ENCODE measurements at regions not wholly inside any gene's neighbourhood (a gene's known extent, or its start where the extent isn't known, plus 50 kb on each side); places are given as distances from the start of the nearest gene placed in this dataset.
"Not testable (repeated sequence)": the region's sequence is repeated elsewhere in the genome, so short reads cannot be mapped to it uniquely, and the experiment has no call there.

DNA sequence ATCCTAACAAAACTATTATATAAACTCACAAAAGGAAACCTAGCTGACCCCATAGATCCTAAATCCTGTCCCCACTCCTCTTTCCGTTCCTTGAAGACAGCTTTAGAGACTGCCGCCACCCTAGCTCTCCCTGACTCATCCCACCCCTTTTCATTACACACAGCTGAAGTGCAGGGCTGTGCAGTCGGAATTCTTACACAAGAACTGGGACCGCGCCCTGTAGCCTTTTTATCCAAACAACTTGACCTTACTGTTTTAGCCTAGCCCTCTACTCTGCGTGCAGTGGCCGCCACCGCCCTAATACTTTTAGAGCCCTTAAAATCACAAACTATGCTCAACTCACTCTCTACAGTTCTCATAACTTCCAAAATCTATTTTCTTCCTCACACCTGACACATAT, 264.0 kb downstream of the SMARCA2 start:
- not testable (repeated sequence) for H3K36me3 ChIP-seq (ENCODE audit: control insufficient read depth, insufficient read depth, low read length); H3K27me3 ChIP-seq (ENCODE audit: control insufficient read depth, insufficient read depth, low read length); H3K4me1 ChIP-seq (ENCODE audit: control insufficient read depth, insufficient read depth, low read length); H3K27ac ChIP-seq (ENCODE audit: low read length); H3K9me3 ChIP-seq (ENCODE audit: control insufficient read depth, low read depth, low read length); DNase-seq; H3K4me3 ChIP-seq (ENCODE audit: low read length)
- 80% methylated on average over 1 of the region's 8 CpGs for whole genome bisulfite sequencing (ENCODE audit: insufficient coverage, low lambda C conversion rate)

- no peak overlapping the region for H3K27ac ChIP-seq (ENCODE audit: low read length)
- H3K27me3 ChIP-seq (ENCODE audit: control insufficient read depth, insufficient read depth, low read length) = no peaks in the 10 kb centered on the region
- WGBS (ENCODE audit: insufficient coverage, low lambda C conversion rate) = 18% methylated on average over 2 of the region's 13 CpGs
- no peaks in the 10 kb centered on the region for H3K4me1 ChIP-seq (ENCODE audit: control insufficient read depth, insufficient read depth, low read length)
- no peak for DNase-seq
- H3K4me3 ChIP-seq (ENCODE audit: low read length) = no peak overlapping the region
- H3K36me3 ChIP-seq (ENCODE audit: control insufficient read depth, insufficient read depth, low read length) = no peaks in the 10 kb centered on the region
- no peaks in the 10 kb centered on the region for H3K9me3 ChIP-seq (ENCODE audit: control insufficient read depth, low read depth, low read length)
Measured at GRCh38 chr9:2281031-2281802, 266.1 kb downstream of the SMARCA2 start.

- H3K27me3 ChIP-seq (ENCODE audit: control insufficient read depth, insufficient read depth, low read length) = no peaks in the 10 kb centered on the region
- no peaks in the 10 kb centered on the region for H3K9me3 ChIP-seq (ENCODE audit: control insufficient read depth, low read depth, low read length)
- no peaks in the 10 kb centered on the region for H3K4me1 ChIP-seq (ENCODE audit: control insufficient read depth, insufficient read depth, low read length)
- 90% methylated on average over 2 of the region's 2 CpGs for WGBS (ENCODE audit: insufficient coverage, low lambda C conversion rate)
- no peak overlapping the region for H3K27ac ChIP-seq (ENCODE audit: low read length)
- no peaks in the 10 kb centered on the region for H3K36me3 ChIP-seq (ENCODE audit: control insufficient read depth, insufficient read depth, low read length)
- H3K4me3 ChIP-seq (ENCODE audit: low read length) = no peak overlapping the region
- DNase-seq = no peak
Measured at GRCh38 chr9:2281803-2282185, 266.6 kb downstream of the SMARCA2 start.

GRCh38 chr9:2284770-2285169, 269.6 kb downstream of the SMARCA2 start:
- WGBS (ENCODE audit: insufficient coverage, low lambda C conversion rate) = no CpG with 5 or more reads among the region's 1 CpG
- Histone ChIP-seq H3K36me3 (ENCODE audit: control insufficient read depth, insufficient read depth, low read length) (no peaks in the 10 kb centered on the region), H3K4me3 (ENCODE audit: low read length) (no peak overlapping the region), H3K9me3 (ENCODE audit: control insufficient read depth, low read depth, low read length) (no peaks in the 10 kb centered on the region), H3K4me1 (ENCODE audit: control insufficient read depth, insufficient read depth, low read length) (no peaks in the 10 kb centered on the region), H3K27me3 (ENCODE audit: control insufficient read depth, insufficient read depth, low read length) (no peaks in the 10 kb centered on the region), H3K27ac (ENCODE audit: low read length) (no peak overlapping the region)
- no peak for DNase-seq

GRCh38 chr9:2285416-2286332, 270.5 kb downstream of the SMARCA2 start:
- Histone ChIP-seq H3K27ac (ENCODE audit: low read length) (no peak overlapping the region), H3K36me3 (ENCODE audit: control insufficient read depth, insufficient read depth, low read length) (no peaks in the 10 kb centered on the region)
- WGBS (ENCODE audit: insufficient coverage, low lambda C conversion rate) = 88% methylated on average over 3 of the region's 10 CpGs

GRCh38 chr9:2286333-2286705, 271.2 kb downstream of the SMARCA2 start:
- WGBS (ENCODE audit: insufficient coverage, low lambda C conversion rate) = no CpG with 5 or more reads among the region's 1 CpG
- H3K27me3 ChIP-seq (ENCODE audit: control insufficient read depth, insufficient read depth, low read length) = no peaks in the 10 kb centered on the region
- no peaks in the 10 kb centered on the region for H3K4me1 ChIP-seq (ENCODE audit: control insufficient read depth, insufficient read depth, low read length)
- no peaks in the 10 kb centered on the region for H3K9me3 ChIP-seq (ENCODE audit: control insufficient read depth, low read depth, low read length)
- DNase-seq = no peak
- H3K36me3 ChIP-seq (ENCODE audit: control insufficient read depth, insufficient read depth, low read length) = no peaks in the 10 kb centered on the region
- H3K27ac ChIP-seq (ENCODE audit: low read length) = no peak overlapping the region
- no peak overlapping the region for H3K4me3 ChIP-seq (ENCODE audit: low read length)

More at GRCh38 chr9:2285416-2286332, 270.5 kb downstream of the SMARCA2 start:
- no peaks in the 10 kb centered on the region for H3K4me1 ChIP-seq (ENCODE audit: control insufficient read depth, insufficient read depth, low read length)
- H3K9me3 ChIP-seq (ENCODE audit: control insufficient read depth, low read depth, low read length) = no peaks in the 10 kb centered on the region
- H3K4me3 ChIP-seq (ENCODE audit: low read length) = no peak overlapping the region
- H3K27me3 ChIP-seq (ENCODE audit: control insufficient read depth, insufficient read depth, low read length) = no peaks in the 10 kb centered on the region
- no peak for DNase-seq

DNA sequence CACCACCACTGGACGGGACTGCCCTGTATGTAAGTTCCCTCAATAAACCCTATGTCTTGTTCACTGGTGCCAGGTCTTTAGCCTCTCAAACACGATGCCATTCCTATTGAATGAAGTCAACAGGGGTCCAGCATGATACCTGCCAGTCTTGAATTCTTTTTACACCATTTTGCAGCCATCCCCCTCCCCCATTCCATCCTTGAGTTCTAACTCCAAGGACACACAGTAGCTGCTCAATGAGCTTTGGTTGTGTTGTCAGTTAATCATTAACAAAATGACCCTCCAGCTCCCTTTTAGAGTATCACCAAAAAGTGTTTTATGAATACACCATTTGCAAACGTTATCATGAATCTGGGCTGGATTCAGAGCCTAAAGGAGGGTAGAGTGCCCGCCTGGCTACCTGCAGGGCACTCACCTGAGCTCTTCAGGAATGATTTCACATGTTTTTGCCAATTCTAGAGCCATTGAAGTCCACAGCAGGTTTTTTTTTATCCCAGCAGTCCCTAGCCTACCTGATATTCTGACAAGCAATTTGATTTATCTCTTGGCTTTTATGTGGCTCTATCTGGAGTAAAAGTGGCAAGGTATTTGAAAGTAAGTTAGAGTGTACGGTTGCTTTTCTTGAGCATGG, 271.8 kb downstream of the SMARCA2 start:
- no peak for DNase-seq
- Histone ChIP-seq H3K4me1 (ENCODE audit: control insufficient read depth, insufficient read depth, low read length) (peaks cover 2% of the 10 kb centered on the region), H3K9me3 (ENCODE audit: control insufficient read depth, low read depth, low read length) (no peaks in the 10 kb centered on the region), H3K27ac (ENCODE audit: low read length) (no peak overlapping the region), H3K4me3 (ENCODE audit: low read length) (no peak overlapping the region), H3K36me3 (ENCODE audit: control insufficient read depth, insufficient read depth, low read length) (no peaks in the 10 kb centered on the region), H3K27me3 (ENCODE audit: control insufficient read depth, insufficient read depth, low read length) (no peaks in the 10 kb centered on the region)
- WGBS (ENCODE audit: insufficient coverage, low lambda C conversion rate) = no CpG with 5 or more reads among the region's 5 CpGs

GRCh38 chr9:2288309-2288708, 273.2 kb downstream of the SMARCA2 start:
- Histone ChIP-seq H3K36me3 (ENCODE audit: control insufficient read depth, insufficient read depth, low read length) (no peaks in the 10 kb centered on the region), H3K27me3 (ENCODE audit: control insufficient read depth, insufficient read depth, low read length) (no peaks in the 10 kb centered on the region), H3K27ac (ENCODE audit: low read length) (no peak overlapping the region), H3K4me3 (ENCODE audit: low read length) (no peak overlapping the region), H3K4me1 (ENCODE audit: control insufficient read depth, insufficient read depth, low read length) (peaks cover 4% of the 10 kb centered on the region), H3K9me3 (ENCODE audit: control insufficient read depth, low read depth, low read length) (no peaks in the 10 kb centered on the region)
- no peak for DNase-seq
- whole genome bisulfite sequencing (ENCODE audit: insufficient coverage, low lambda C conversion rate) = no CpG with 5 or more reads among the region's 7 CpGs

DNA sequence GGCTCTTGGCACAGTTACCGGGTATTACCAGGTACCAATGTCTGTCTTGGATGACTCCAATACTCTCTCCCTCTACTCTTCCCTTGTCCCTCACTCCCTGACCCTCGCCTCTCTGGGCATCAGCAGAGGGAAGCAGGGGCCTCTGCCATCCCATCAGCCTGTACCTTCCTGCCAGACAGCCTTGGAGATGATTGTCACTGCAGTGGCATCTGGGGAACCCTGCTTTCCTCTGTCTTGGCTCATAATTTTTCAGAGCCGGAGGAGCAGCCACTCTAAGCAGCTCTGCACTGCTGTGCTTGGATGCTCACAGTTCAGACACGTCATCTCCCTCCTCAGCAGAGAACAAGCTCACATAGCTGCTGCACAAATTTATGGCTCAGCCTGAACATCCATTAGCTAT, 274.1 kb downstream of the SMARCA2 start:
- Histone ChIP-seq H3K36me3 (ENCODE audit: control insufficient read depth, insufficient read depth, low read length) (no peaks in the 10 kb centered on the region), H3K4me3 (ENCODE audit: low read length) (no peak overlapping the region), H3K27ac (ENCODE audit: low read length) (no peak overlapping the region), H3K27me3 (ENCODE audit: control insufficient read depth, insufficient read depth, low read length) (no peaks in the 10 kb centered on the region), H3K9me3 (ENCODE audit: control insufficient read depth, low read depth, low read length) (no peaks in the 10 kb centered on the region), H3K4me1 (ENCODE audit: control insufficient read depth, insufficient read depth, low read length) (peaks cover 4% of the 10 kb centered on the region)
- no peak for DNase-seq
- no CpG with 5 or more reads among the region's 4 CpGs for WGBS (ENCODE audit: insufficient coverage, low lambda C conversion rate)

DNA sequence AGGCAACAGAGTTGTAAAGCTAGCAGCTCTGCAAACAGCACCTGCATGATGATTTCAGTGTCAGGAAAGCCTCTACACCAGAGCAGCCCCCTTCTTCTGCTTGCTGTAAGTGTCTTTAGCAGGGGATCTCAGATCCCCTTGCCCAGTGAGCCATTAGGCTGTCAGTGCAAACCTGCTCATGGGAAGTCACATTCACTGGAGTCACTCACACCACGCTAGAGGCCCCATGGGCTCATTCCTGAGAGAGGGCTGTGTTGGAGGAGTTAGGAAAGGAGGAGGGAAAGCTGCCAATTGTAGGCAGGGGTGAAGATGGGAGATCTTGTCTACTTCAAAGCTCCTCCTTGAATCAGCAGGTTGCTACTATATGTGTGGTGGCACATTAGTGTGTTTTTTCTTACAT, 275.2 kb downstream of the SMARCA2 start:
- whole genome bisulfite sequencing (ENCODE audit: insufficient coverage, low lambda C conversion rate) = no CpG with 5 or more reads among the region's 1 CpG
- no peaks in the 10 kb centered on the region for H3K27me3 ChIP-seq (ENCODE audit: control insufficient read depth, insufficient read depth, low read length)
- no peak overlapping the region for H3K4me3 ChIP-seq (ENCODE audit: low read length)
- H3K9me3 ChIP-seq (ENCODE audit: control insufficient read depth, low read depth, low read length) = no peaks in the 10 kb centered on the region
- no peak for DNase-seq
- no peaks in the 10 kb centered on the region for H3K36me3 ChIP-seq (ENCODE audit: control insufficient read depth, insufficient read depth, low read length)
- H3K4me1 ChIP-seq (ENCODE audit: control insufficient read depth, insufficient read depth, low read length) = peaks cover 4% of the 10 kb centered on the region
- no peak overlapping the region for H3K27ac ChIP-seq (ENCODE audit: low read length)

Measured in large intestine (tissue), 3 donors.